ENCODE measurements at regions not wholly inside any gene's neighbourhood (a gene's known extent, or its start where the extent isn't known, plus 50 kb on each side); places are given as distances from the start of the nearest gene placed in this dataset.

DNA sequence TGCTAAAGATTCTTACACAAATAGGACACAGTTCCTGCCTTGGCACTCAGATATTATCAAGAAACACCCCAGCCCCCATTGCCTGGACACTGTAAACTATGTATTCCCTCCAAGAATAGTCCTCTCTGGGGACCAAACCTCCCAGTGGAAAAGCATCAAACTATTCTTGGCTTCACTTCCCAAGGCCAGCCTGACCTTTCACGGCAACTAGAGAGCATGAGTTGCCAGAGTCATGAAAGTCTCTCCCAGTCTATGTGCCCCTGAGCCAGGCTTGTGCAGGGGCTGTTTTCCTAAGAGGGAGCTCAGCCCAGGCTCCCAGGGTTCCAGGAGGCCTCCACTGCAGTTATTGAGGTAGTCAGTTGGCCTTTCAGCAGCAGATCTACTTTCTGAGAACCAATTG is 251.9 kb upstream of the TGFBR2 start:
- no peak for TF ChIP-seq POLR2A (IDR thresholded peaks at IDR 0.05; ENCODE audit: low read length)
- no peak for TF ChIP-seq GATA1 (IDR thresholded peaks at IDR 0.05; ENCODE audit: low read depth, low read length)
